ENCODE measurements at regions not wholly inside any gene's neighbourhood (a gene's known extent, or its start where the extent isn't known, plus 50 kb on each side); places are given as distances from the start of the nearest gene placed in this dataset.
"Not testable (repeated sequence)": the region's sequence is repeated elsewhere in the genome, so short reads cannot be mapped to it uniquely, and the experiment has no call there.

DNA sequence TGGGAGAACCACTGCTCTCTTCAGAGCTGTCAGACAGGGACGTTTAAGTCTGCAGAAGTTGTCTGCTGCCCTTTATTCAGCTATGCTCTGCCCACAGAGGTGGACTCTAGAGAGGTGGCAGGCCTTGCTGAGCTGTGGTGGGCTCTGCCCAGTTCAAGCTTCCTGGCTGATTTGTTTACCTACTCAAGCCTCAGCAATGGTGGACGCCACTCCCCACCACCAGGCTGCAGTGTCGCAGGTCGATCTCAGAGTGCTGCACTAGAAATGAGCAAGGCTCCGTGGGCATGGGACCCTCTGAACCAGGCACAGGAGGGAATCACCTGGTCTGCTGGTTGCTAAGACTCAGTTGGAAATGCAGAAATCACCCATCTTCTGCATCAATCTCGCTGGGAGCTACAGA is 223.4 kb upstream of the IRAK1BP1 start:
- TF ChIP-seq, protein P1, sequence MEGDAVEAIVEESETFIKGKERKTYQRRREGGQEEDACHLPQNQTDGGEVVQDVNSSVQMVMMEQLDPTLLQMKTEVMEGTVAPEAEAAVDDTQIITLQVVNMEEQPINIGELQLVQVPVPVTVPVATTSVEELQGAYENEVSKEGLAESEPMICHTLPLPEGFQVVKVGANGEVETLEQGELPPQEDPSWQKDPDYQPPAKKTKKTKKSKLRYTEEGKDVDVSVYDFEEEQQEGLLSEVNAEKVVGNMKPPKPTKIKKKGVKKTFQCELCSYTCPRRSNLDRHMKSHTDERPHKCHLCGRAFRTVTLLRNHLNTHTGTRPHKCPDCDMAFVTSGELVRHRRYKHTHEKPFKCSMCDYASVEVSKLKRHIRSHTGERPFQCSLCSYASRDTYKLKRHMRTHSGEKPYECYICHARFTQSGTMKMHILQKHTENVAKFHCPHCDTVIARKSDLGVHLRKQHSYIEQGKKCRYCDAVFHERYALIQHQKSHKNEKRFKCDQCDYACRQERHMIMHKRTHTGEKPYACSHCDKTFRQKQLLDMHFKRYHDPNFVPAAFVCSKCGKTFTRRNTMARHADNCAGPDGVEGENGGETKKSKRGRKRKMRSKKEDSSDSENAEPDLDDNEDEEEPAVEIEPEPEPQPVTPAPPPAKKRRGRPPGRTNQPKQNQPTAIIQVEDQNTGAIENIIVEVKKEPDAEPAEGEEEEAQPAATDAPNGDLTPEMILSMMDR (IDR thresholded peaks at IDR 0.05): not testable (repeated sequence)
- not testable (repeated sequence) for TF ChIP-seq POLR2A (IDR thresholded peaks at IDR 0.05)
